WTC11 (cell line): ENCODE measurements at regions not wholly inside any gene's neighbourhood (a gene's known extent, or its start where the extent isn't known, plus 50 kb on each side); places are given as distances from the start of the nearest gene placed in this dataset.

Experiments used
- FOXK1 ChIP-seq: sonication (generic); formaldehyde crosslinking; IDR thresholded peaks from 2 replicates; pipeline ENCODE4 v1.8.0; 2022; ENCODE audit warnings: mild to moderate bottlenecking, moderate library complexity, missing genetic modification reagents
- RORB ChIP-seq: fragments of 250-450 bp; sonication (Bioruptor Pico); IDR thresholded peaks from 2 replicates; pipeline ENCODE4 v1.9.0; 2021; ENCODE audit warnings: mild to moderate bottlenecking
- SMAD3 ChIP-seq: sonication (generic); formaldehyde crosslinking; IDR thresholded peaks from 2 replicates; pipeline ENCODE4 v1.8.0; 2022; ENCODE audit warnings: missing genetic modification reagents, mild to moderate bottlenecking, borderline replicate concordance
- ZBTB21 ChIP-seq: sonication (generic); formaldehyde crosslinking; IDR thresholded peaks from 2 replicates; pipeline ENCODE4 v1.8.1; 2023; ENCODE audit warnings: mild to moderate bottlenecking, missing genetic modification reagents, borderline replicate concordance
- ZNF121 ChIP-seq: sonication (generic); formaldehyde crosslinking; IDR thresholded peaks from 2 replicates; pipeline ENCODE4 v1.8.0; 2023; ENCODE audit warnings: missing genetic modification reagents
- ZNF671 ChIP-seq: fragments of 250-450 bp; sonication (Bioruptor Pico); IDR thresholded peaks from 2 replicates; pipeline ENCODE4 v1.8.0; 2021; ENCODE audit warnings: mild to moderate bottlenecking
- TF ChIP-seq, protein P1 (sequence below): sonication (generic); formaldehyde crosslinking; IDR thresholded peaks from 2 replicates; pipeline ENCODE4 v1.8.0; 2022; ENCODE audit warnings: mild to moderate bottlenecking, missing genetic modification reagents
- TF ChIP-seq, protein P2 (sequence below): sonication (generic); formaldehyde crosslinking; IDR thresholded peaks from 2 replicates; pipeline ENCODE4 v1.8.1; 2022; ENCODE audit warnings: missing genetic modification reagents, borderline replicate concordance
- TF ChIP-seq, protein P3 (sequence below): sonication (generic); formaldehyde crosslinking; IDR thresholded peaks from 2 replicates; pipeline ENCODE4 v1.8.0; 2023; ENCODE audit warnings: missing genetic modification reagents
- TF ChIP-seq, protein P4 (sequence below): sonication (generic); formaldehyde crosslinking; IDR thresholded peaks from 2 replicates; pipeline ENCODE4 v1.8.0; 2022; ENCODE audit warnings: mild to moderate bottlenecking, missing genetic modification reagents
- TF ChIP-seq, protein P5 (sequence below): fragments of 200-600 bp; IDR thresholded peaks from 2 replicates; pipeline ENCODE4 v1.8.0; 2022; ENCODE audit warnings: antibody characterized with exemption
- TF ChIP-seq, protein P6 (sequence below): fragments of 250-450 bp; sonication (Bioruptor Pico); IDR thresholded peaks from 2 replicates; pipeline ENCODE4 v1.9.0; 2021; ENCODE audit warnings: moderate library complexity, mild to moderate bottlenecking, inconsistent platforms, borderline replicate concordance
- TF ChIP-seq, protein P7 (sequence below): sonication (generic); formaldehyde crosslinking; IDR thresholded peaks from 2 replicates; pipeline ENCODE4 v1.8.0; 2022; ENCODE audit warnings: mild to moderate bottlenecking, missing genetic modification reagents
- TF ChIP-seq, protein P8 (sequence below): sonication (generic); formaldehyde crosslinking; IDR thresholded peaks from 2 replicates; pipeline ENCODE4 v1.8.0; 2022; ENCODE audit warnings: missing genetic modification reagents
- TF ChIP-seq, protein P9 (sequence below): sonication (generic); formaldehyde crosslinking; IDR thresholded peaks from 2 replicates; pipeline ENCODE4 v1.8.1; 2023; ENCODE audit warnings: mild to moderate bottlenecking, missing genetic modification reagents

DNA sequence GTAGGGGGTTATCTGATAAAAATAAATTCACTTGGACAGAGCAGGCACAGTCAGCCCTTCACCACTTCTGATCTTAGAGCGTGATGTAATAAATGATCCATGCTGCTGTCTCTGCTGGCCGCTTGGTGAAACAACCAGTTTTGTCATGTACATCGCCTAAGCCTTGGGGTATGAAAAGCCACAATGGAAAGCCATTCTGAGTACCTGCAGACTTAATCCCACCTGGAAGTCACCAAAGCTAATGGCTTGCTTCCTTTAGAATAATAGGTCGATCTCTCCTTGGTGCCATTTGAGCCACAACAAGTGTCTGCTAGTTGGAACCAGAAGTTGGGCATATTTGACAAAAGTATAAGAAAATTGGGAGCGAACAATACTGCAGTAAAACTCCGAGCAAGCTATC lies 1649.7 kb upstream of the SPRY2 start (continued):
- TF ChIP-seq, protein P1, sequence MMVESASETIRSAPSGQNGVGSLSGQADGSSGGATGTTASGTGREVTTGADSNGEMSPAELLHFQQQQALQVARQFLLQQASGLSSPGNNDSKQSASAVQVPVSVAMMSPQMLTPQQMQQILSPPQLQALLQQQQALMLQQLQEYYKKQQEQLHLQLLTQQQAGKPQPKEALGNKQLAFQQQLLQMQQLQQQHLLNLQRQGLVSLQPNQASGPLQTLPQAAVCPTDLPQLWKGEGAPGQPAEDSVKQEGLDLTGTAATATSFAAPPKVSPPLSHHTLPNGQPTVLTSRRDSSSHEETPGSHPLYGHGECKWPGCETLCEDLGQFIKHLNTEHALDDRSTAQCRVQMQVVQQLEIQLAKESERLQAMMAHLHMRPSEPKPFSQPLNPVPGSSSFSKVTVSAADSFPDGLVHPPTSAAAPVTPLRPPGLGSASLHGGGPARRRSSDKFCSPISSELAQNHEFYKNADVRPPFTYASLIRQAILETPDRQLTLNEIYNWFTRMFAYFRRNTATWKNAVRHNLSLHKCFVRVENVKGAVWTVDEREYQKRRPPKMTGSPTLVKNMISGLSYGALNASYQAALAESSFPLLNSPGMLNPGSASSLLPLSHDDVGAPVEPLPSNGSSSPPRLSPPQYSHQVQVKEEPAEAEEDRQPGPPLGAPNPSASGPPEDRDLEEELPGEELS (CRISPR knock-in tag): peak; percentile 80; the same call in 1 of the 2 replicates
- TF ChIP-seq ZBTB21 (CRISPR knock-in tag) (peak; percentile 33; the same call in 1 of the 2 replicates), ZNF671 (CRISPR knock-in tag) (no peak), ZNF121 (no peak), FOXK1 (no peak), SMAD3 (CRISPR knock-in tag) (no peak), RORB (CRISPR knock-in tag) (no peak)
- TF ChIP-seq, protein P2, sequence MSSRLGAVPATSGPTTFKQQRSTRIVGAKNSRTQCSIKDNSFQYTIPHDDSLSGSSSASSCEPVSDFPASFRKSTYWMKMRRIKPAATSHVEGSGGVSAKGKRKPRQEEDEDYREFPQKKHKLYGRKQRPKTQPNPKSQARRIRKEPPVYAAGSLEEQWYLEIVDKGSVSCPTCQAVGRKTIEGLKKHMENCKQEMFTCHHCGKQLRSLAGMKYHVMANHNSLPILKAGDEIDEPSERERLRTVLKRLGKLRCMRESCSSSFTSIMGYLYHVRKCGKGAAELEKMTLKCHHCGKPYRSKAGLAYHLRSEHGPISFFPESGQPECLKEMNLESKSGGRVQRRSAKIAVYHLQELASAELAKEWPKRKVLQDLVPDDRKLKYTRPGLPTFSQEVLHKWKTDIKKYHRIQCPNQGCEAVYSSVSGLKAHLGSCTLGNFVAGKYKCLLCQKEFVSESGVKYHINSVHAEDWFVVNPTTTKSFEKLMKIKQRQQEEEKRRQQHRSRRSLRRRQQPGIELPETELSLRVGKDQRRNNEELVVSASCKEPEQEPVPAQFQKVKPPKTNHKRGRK (CRISPR knock-in tag): no peak
- TF ChIP-seq, protein P3, sequence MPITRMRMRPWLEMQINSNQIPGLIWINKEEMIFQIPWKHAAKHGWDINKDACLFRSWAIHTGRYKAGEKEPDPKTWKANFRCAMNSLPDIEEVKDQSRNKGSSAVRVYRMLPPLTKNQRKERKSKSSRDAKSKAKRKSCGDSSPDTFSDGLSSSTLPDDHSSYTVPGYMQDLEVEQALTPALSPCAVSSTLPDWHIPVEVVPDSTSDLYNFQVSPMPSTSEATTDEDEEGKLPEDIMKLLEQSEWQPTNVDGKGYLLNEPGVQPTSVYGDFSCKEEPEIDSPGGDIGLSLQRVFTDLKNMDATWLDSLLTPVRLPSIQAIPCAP (CRISPR knock-in tag): no peak
- TF ChIP-seq, protein P4, sequence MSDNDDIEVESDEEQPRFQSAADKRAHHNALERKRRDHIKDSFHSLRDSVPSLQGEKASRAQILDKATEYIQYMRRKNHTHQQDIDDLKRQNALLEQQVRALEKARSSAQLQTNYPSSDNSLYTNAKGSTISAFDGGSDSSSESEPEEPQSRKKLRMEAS (CRISPR knock-in tag): no peak
- TF ChIP-seq, protein P5, sequence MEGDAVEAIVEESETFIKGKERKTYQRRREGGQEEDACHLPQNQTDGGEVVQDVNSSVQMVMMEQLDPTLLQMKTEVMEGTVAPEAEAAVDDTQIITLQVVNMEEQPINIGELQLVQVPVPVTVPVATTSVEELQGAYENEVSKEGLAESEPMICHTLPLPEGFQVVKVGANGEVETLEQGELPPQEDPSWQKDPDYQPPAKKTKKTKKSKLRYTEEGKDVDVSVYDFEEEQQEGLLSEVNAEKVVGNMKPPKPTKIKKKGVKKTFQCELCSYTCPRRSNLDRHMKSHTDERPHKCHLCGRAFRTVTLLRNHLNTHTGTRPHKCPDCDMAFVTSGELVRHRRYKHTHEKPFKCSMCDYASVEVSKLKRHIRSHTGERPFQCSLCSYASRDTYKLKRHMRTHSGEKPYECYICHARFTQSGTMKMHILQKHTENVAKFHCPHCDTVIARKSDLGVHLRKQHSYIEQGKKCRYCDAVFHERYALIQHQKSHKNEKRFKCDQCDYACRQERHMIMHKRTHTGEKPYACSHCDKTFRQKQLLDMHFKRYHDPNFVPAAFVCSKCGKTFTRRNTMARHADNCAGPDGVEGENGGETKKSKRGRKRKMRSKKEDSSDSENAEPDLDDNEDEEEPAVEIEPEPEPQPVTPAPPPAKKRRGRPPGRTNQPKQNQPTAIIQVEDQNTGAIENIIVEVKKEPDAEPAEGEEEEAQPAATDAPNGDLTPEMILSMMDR: no peak
- TF ChIP-seq, protein P6, sequence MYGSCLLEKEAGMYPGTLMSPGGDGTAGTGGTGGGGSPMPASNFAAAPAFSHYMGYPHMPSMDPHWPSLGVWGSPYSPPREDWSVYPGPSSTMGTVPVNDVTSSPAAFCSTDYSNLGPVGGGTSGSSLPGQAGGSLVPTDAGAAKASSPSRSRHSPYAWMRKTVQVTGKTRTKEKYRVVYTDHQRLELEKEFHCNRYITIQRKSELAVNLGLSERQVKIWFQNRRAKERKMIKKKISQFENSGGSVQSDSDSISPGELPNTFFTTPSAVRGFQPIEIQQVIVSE (CRISPR knock-in tag): no peak
- TF ChIP-seq, protein P7, sequence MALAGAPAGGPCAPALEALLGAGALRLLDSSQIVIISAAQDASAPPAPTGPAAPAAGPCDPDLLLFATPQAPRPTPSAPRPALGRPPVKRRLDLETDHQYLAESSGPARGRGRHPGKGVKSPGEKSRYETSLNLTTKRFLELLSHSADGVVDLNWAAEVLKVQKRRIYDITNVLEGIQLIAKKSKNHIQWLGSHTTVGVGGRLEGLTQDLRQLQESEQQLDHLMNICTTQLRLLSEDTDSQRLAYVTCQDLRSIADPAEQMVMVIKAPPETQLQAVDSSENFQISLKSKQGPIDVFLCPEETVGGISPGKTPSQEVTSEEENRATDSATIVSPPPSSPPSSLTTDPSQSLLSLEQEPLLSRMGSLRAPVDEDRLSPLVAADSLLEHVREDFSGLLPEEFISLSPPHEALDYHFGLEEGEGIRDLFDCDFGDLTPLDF (CRISPR knock-in tag): no peak
- TF ChIP-seq, protein P8, sequence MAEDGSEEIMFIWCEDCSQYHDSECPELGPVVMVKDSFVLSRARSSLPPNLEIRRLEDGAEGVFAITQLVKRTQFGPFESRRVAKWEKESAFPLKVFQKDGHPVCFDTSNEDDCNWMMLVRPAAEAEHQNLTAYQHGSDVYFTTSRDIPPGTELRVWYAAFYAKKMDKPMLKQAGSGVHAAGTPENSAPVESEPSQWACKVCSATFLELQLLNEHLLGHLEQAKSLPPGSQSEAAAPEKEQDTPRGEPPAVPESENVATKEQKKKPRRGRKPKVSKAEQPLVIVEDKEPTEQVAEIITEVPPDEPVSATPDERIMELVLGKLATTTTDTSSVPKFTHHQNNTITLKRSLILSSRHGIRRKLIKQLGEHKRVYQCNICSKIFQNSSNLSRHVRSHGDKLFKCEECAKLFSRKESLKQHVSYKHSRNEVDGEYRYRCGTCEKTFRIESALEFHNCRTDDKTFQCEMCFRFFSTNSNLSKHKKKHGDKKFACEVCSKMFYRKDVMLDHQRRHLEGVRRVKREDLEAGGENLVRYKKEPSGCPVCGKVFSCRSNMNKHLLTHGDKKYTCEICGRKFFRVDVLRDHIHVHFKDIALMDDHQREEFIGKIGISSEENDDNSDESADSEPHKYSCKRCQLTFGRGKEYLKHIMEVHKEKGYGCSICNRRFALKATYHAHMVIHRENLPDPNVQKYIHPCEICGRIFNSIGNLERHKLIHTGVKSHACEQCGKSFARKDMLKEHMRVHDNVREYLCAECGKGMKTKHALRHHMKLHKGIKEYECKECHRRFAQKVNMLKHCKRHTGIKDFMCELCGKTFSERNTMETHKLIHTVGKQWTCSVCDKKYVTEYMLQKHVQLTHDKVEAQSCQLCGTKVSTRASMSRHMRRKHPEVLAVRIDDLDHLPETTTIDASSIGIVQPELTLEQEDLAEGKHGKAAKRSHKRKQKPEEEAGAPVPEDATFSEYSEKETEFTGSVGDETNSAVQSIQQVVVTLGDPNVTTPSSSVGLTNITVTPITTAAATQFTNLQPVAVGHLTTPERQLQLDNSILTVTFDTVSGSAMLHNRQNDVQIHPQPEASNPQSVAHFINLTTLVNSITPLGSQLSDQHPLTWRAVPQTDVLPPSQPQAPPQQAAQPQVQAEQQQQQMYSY (CRISPR knock-in tag): no peak
- TF ChIP-seq, protein P9, sequence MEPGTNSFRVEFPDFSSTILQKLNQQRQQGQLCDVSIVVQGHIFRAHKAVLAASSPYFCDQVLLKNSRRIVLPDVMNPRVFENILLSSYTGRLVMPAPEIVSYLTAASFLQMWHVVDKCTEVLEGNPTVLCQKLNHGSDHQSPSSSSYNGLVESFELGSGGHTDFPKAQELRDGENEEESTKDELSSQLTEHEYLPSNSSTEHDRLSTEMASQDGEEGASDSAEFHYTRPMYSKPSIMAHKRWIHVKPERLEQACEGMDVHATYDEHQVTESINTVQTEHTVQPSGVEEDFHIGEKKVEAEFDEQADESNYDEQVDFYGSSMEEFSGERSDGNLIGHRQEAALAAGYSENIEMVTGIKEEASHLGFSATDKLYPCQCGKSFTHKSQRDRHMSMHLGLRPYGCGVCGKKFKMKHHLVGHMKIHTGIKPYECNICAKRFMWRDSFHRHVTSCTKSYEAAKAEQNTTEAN: no peak
